GM20000 (cell line): ENCODE measurements at regions not wholly inside any gene's neighbourhood (a gene's known extent, or its start where the extent isn't known, plus 50 kb on each side); places are given as distances from the start of the nearest gene placed in this dataset.

Source experiments
- DNase-seq: peaks from one replicate; pipeline ENCODE4 v3.0.0; 2012; ENCODE audit warnings: low spot score
- TF ChIP-seq, protein P1 (sequence below): IDR thresholded peaks from 2 replicates; pipeline ENCODE4 v1.5.1; 2012; ENCODE audit warnings: mild to moderate bottlenecking, control low read depth; ENCODE audit errors: extremely low read depth, missing control alignments

DNA sequence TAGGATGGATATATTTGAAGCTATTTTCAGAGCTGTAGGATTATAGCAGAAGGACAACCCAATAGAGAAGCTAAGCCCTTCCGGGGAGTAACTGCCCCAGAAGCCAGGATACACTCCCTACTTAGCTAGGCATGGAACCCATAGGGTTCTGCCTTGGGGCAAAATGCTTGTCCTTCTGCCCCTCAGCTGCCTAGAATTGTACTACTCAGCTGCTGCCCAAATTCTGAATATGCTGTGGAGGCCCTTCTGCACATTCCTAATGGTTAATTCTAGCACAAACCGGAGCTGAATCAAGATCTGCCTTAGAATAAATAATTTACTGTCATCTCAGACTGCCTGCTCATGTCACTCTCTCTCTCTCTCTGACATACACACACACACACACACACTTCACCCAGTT lies 297.7 kb upstream of the VCX3A start:
- TF ChIP-seq, protein P1, sequence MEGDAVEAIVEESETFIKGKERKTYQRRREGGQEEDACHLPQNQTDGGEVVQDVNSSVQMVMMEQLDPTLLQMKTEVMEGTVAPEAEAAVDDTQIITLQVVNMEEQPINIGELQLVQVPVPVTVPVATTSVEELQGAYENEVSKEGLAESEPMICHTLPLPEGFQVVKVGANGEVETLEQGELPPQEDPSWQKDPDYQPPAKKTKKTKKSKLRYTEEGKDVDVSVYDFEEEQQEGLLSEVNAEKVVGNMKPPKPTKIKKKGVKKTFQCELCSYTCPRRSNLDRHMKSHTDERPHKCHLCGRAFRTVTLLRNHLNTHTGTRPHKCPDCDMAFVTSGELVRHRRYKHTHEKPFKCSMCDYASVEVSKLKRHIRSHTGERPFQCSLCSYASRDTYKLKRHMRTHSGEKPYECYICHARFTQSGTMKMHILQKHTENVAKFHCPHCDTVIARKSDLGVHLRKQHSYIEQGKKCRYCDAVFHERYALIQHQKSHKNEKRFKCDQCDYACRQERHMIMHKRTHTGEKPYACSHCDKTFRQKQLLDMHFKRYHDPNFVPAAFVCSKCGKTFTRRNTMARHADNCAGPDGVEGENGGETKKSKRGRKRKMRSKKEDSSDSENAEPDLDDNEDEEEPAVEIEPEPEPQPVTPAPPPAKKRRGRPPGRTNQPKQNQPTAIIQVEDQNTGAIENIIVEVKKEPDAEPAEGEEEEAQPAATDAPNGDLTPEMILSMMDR = no peak
- DNase-seq = no peak

DNA sequence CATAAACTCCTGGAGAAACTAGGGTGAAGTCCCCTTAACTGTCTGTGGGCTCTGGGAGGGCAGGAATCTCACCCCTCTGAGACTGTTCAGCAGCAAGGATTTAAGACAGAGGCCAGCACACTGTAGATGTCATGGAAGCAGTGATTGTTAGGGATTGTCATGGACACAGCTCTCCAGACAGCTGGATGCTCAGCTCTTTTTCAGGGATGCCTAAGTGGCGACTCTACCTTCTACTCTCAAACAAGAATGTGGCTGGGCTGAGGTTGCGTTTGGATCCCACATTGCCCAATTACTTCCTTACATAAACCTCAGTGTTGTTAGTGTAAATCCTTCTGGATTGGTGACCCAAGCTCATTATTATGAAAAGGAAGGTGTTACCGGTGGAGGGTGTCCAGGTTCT lies 291.9 kb upstream of the VCX3A start:
- no peak for DNase-seq
- TF ChIP-seq, protein P1 = no peak

DNA sequence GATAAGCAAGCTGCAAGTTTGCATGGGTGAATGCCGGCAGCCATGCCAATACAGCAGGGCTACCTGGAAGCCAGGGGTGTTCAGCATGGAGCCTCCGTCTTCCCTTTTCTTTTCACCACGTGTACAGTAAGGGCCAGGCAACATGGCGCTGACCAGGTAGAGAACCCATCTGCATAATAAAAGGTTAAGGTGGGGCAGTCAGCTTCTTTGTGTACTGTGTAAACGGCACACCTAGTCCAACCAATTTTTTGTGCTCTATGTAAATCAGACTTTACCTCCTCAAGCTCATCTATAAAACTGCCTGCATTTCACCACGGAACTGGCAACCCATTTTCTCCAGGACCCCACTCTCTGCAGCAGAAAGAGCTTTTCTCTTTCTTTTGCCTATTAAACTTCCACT lies 286.8 kb upstream of the VCX3A start:
- TF ChIP-seq, protein P1 = no peak
- DNase-seq = no peak

DNA sequence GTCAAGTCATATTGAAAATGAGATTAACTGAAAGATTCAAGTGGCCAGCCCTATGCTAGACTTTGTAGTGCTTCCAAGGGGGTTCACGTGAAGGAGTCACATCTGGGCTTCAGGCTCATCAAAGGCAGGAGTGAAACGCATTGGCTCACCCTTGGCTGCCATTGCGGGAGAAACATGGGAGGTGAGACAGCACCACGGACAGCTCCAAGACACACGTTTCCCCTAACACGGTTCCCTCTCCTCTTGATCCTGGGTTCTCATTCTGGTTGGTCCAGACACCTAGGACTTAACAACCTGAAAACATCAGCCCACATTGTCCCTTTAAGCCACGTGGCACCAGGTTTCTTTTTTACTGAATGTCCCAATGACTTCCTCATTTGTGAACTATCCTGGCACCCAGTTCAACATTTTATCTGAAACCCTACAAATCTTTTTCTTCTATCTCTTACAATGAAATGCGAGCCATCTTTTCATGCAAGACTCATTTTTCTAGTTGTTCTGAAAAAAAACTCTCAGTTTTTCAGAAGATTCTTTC lies 279.0 kb upstream of the VCX3A start:
- DNase-seq = no peak
- TF ChIP-seq, protein P1 = no peak

DNA sequence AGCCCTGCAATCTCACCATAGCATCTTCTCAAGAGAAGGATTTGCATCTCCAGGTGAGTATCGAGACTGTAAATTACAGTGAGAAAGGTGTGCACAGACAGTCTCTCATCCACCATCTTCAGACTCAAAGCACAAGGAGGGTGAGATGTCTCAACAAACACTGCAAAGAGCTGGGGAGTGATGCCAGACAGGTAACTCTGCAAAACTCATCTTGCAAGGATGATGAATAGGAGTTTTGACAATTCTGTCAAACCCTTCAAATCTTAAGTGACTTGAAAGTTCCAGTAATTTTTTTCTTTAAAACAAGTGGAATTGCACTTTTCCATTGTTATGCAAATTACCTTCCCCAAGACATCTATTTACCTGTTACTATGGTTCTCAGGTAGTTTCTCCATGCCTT lies 277.2 kb upstream of the VCX3A start:
- no peak for DNase-seq
- TF ChIP-seq, protein P1 = no peak

DNA sequence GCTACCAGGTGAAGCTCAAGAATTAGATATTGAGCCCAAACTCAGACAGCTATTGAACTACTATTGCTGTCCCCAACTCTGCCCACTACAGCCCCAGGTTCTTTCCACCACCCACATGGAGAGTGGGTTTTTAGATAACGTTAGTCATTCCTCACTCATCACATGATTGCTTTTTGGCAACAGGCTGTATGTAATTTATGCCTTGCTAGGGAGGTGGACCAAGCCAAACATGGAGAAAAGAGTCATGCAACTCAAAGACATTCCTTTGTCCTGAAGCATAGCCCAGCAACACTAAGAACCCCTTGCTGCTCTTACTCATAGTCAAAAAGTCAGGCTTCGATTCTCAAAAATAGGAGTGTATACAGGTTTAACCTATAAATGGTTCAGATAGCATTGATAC lies 275.9 kb upstream of the VCX3A start:
- DNase-seq = no peak
- TF ChIP-seq, protein P1 = no peak

DNA sequence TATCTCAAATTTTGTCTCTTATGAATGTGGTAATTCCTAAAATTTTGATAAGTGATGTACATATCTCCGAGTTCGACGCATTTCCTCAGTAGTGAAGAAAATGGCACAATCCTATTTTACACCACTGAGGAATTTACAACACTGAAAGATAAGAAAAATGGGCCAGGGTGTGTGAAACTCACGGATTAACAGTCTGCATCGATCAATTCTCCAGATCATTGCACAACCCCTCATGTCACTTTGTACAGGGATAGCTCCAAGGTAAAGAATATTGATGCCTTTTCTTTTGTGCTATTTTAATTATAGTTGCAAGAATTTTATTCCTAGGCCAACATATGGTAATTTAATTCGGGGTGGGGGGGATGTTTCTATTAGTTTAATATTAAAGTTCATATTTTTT lies 268.7 kb upstream of the VCX3A start:
- DNase-seq = no peak
- TF ChIP-seq, protein P1 = no peak
